ENCODE measurements at regions not wholly inside any gene's neighbourhood (a gene's known extent, or its start where the extent isn't known, plus 50 kb on each side); places are given as distances from the start of the nearest gene placed in this dataset.

- Histone ChIP-seq H3K56ac (replicated peaks; ENCODE audit: insufficient read length, low read depth, low read length) (no peak overlapping the region), H2BK120ac (replicated peaks; ENCODE audit: low read depth, low read length) (no peak overlapping the region), H3K18ac (ENCODE audit: extremely low read depth, low read length) (no peak overlapping the region), H3K4me1 (replicated peaks in 1 of 4; ENCODE audit: control insufficient read depth in 3 of 4, insufficient read depth in 4 of 4, low read length in 3 of 4) (no peaks in the 10 kb centered on the region), H3K14ac (ENCODE audit: insufficient read length) (no peak overlapping the region), H3K23me2 (ENCODE audit: low read depth, low read length) (no peaks in the 10 kb centered on the region), H4K91ac (replicated peaks; ENCODE audit: insufficient read length, low read length) (no peak overlapping the region), H3K9me3 (ENCODE audit: insufficient read depth in 2 of 2, low read depth in 1 of 2, low read length in 1 of 2) (no peaks in the 10 kb centered on the region), H2BK15ac (ENCODE audit: low read length) (no peak overlapping the region), H3K4me2 (ENCODE audit: insufficient read depth in 1 of 2, low read depth in 2 of 2, low read length in 2 of 2) (no peak overlapping the region), H3K79me1 (ENCODE audit: low read depth, low read length) (no peaks in the 10 kb centered on the region), H2AFZ (ENCODE audit: low read length) (no peak overlapping the region), H3K36me3 (ENCODE audit: control insufficient read depth in 2 of 4, insufficient read depth in 4 of 4, low read length in 3 of 4) (no peaks in the 10 kb centered on the region), H4K5ac (ENCODE audit: insufficient read length, low read depth, low read length) (no peak overlapping the region), H3K4me3 (ENCODE audit: extremely low read depth in 1 of 4, insufficient read depth in 2 of 4, low read depth in 3 of 4, low read length in 4 of 4) (no peak overlapping the region), H3K79me2 (ENCODE audit: control insufficient read depth in 1 of 2, insufficient read depth in 2 of 2, low read length in 2 of 2) (no peaks in the 10 kb centered on the region), H4K8ac (ENCODE audit: extremely low read depth, insufficient read depth, low read length) (no peak overlapping the region), H3K27me3 (replicated peaks in 1 of 4; ENCODE audit: control insufficient read depth in 3 of 4, extremely low read depth in 1 of 4, insufficient read depth in 3 of 4, low read length in 3 of 4) (no peaks in the 10 kb centered on the region), H2AK5ac (ENCODE audit: low read depth, low read length) (no peak overlapping the region), H3K9ac (replicated peaks in 1 of 4; ENCODE audit: extremely low read depth in 1 of 4, low read depth in 3 of 4, low read length in 3 of 4) (no peak overlapping the region), H2BK12ac (ENCODE audit: low read depth, low read length) (no peak overlapping the region), H3K4ac (replicated peaks; ENCODE audit: insufficient read length, low read depth, low read length) (no peak overlapping the region), H2BK5ac (ENCODE audit: low read depth, low read length) (no peak overlapping the region), H3K23ac (ENCODE audit: insufficient read length) (no peak overlapping the region), H4K20me1 (replicated peaks in 1 of 2; ENCODE audit: control insufficient read depth in 1 of 2, insufficient read depth in 2 of 2, low read length in 2 of 2) (no peaks in the 10 kb centered on the region), H3K27ac (ENCODE audit: low read depth, low read length) (no peak overlapping the region), H2BK20ac (ENCODE audit: low read length) (no peak overlapping the region)
- ChIA-PET CTCF (ENCODE audit: partially characterized antibody) (no interaction called here), POLR2A (ENCODE audit: partially characterized antibody) (no interaction called here)
- no peak for FAIRE-seq
- no peak for DNase-seq (ENCODE audit: low read depth in 1 of 2, low spot score in 2 of 2)
- WGBS, 2 experiments (ENCODE audit: extremely low coverage in 1 of 2, insufficient coverage in 1 of 2, insufficient read length in 1 of 2, insufficient replicate concordance in 2 of 2, low coverage in 1 of 2, low lambda C conversion rate in 2 of 2, missing lambda C conversion rate in 1 of 2), result 84% methylated on average over 3 of the region's 3 CpGs; no CpG with 5 or more reads in 1 of the 2 experiments
- TF ChIP-seq PHF8 (conservative IDR thresholded peaks at IDR 0.05; ENCODE audit: low read depth, low read length) (no peak), POLR2AphosphoS5 (IDR thresholded peaks at IDR 0.05; ENCODE audit: low read depth, low read length) (no peak), GTF2F1 (IDR thresholded peaks at IDR 0.05; ENCODE audit: borderline replicate concordance, low read depth, low read length) (no peak), EGR1 (IDR thresholded peaks at IDR 0.05; ENCODE audit: borderline replicate concordance, low read depth, low read length) (no peak), CEBPB (IDR thresholded peaks at IDR 0.05; ENCODE audit: low read depth, low read length) (no peak), BRCA1 (IDR thresholded peaks at IDR 0.05; ENCODE audit: low read depth, low read length) (no peak), RFX5 (IDR thresholded peaks at IDR 0.05; ENCODE audit: borderline replicate concordance, low read depth, low read length) (no peak), SP2 (IDR thresholded peaks at IDR 0.05; ENCODE audit: low read length) (no peak), USF2 (IDR thresholded peaks at IDR 0.05; ENCODE audit: low read length) (no peak), TAF7 (optimal IDR thresholded peaks at IDR 0.05; ENCODE audit: borderline replicate concordance, low read depth, low read length) (no peak), SIRT6 (IDR thresholded peaks at IDR 0.05; ENCODE audit: low read length) (no peak), EZH2 (IDR thresholded peaks at IDR 0.05; ENCODE audit: low read depth, low read length, severe bottlenecking) (no peak), ATF3 (IDR thresholded peaks at IDR 0.05; ENCODE audit: insufficient read depth, low read depth, low read length) (no peak), HDAC6 (IDR thresholded peaks at IDR 0.05; ENCODE audit: low read depth, low read length) (no peak), GABPA (IDR thresholded peaks at IDR 0.05; ENCODE audit: borderline replicate concordance, insufficient read depth, low read length) (no peak)
These were observed 284.4 kb upstream of the SMC2 start for GRCh38 chr9:103809745-103810144.
